H9 (cell line): ENCODE measurements at regions not wholly inside any gene's neighbourhood (a gene's known extent, or its start where the extent isn't known, plus 50 kb on each side); places are given as distances from the start of the nearest gene placed in this dataset.

Experiments used
- DNase-seq: peaks from one replicate; pipeline ENCODE4 v3.0.0-alpha.2; 2017
- H2AFZ ChIP-seq: one replicate; pipeline ENCODE4 v1.6.1; 2013; ENCODE audit warnings: mild to moderate bottlenecking, low read length, control low read depth, moderate library complexity
- H2AK5ac ChIP-seq: 2 replicates; pipeline ENCODE4 v1.6.1; 2013; ENCODE audit warnings: low read length, control low read depth, mixed read lengths; ENCODE audit not compliant: insufficient read length
- H2BK120ac ChIP-seq: one replicate; pipeline ENCODE4 v1.6.1; 2013; ENCODE audit warnings: low read depth, mild to moderate bottlenecking, low read length, control low read depth, inconsistent platforms; ENCODE audit not compliant: poor library complexity, severe bottlenecking
- H2BK12ac ChIP-seq: 2 replicates; pipeline ENCODE4 v1.6.1; 2013; ENCODE audit warnings: low read length, control low read depth, mixed read lengths, low read depth; ENCODE audit not compliant: insufficient read length
- H2BK15ac ChIP-seq: 2 replicates; pipeline ENCODE4 v1.6.1; 2013; ENCODE audit warnings: low read depth, low read length, control low read depth
- H2BK20ac ChIP-seq: one replicate; pipeline ENCODE4 v1.6.1; 2013; ENCODE audit warnings: low read depth, mild to moderate bottlenecking, low read length, control low read depth, inconsistent platforms; ENCODE audit not compliant: poor library complexity, severe bottlenecking
- H2BK5ac ChIP-seq: 2 replicates; pipeline ENCODE4 v1.6.1; 2013; ENCODE audit warnings: low read length, control low read depth, mixed read lengths; ENCODE audit not compliant: insufficient read length
- H3K14ac ChIP-seq: 2 replicates; pipeline ENCODE4 v1.6.1; 2013; ENCODE audit warnings: low read length, control low read depth; ENCODE audit not compliant: insufficient read depth
- H3K18ac ChIP-seq: 2 replicates; pipeline ENCODE4 v1.6.1; 2013; ENCODE audit warnings: low read depth, mild to moderate bottlenecking, mixed read lengths, low read length, control low read depth; ENCODE audit not compliant: insufficient read length
- H3K23ac ChIP-seq: 2 replicates; pipeline ENCODE4 v1.6.1; 2013; ENCODE audit warnings: low read length, control low read depth, mixed read lengths, low read depth; ENCODE audit not compliant: insufficient read length
- H3K23me2 ChIP-seq: 2 replicates; pipeline ENCODE4 v1.6.1; 2013; ENCODE audit warnings: low read depth, mild to moderate bottlenecking, mixed read lengths, low read length, control low read depth; ENCODE audit not compliant: insufficient read length, poor library complexity, severe bottlenecking
- H3K27ac ChIP-seq: 2 replicates; pipeline ENCODE4 v1.5.1; 2013; ENCODE audit warnings: low read length, control low read depth, mixed read lengths, low read depth; ENCODE audit not compliant: insufficient read length
- H3K27me3 ChIP-seq: 2 replicates; pipeline ENCODE4 v1.6.1; 2013; ENCODE audit warnings: low read length, control low read depth, inconsistent platforms; ENCODE audit not compliant: insufficient read depth
- H3K4ac ChIP-seq: 2 replicates; pipeline ENCODE4 v1.6.1; 2013; ENCODE audit warnings: low read depth, mild to moderate bottlenecking, control low read depth, inconsistent platforms, low read length, moderate library complexity
- H3K4me1 ChIP-seq: 2 replicates; pipeline ENCODE4 v1.6.1; 2013; ENCODE audit warnings: low read length, control low read depth, inconsistent platforms; ENCODE audit not compliant: insufficient read depth
- H3K4me2 ChIP-seq: 2 replicates; pipeline ENCODE4 v1.6.1; 2013; ENCODE audit warnings: low read length, control low read depth, mixed read lengths; ENCODE audit not compliant: insufficient read length, insufficient read depth
- H3K56ac ChIP-seq: 2 replicates; pipeline ENCODE4 v1.6.1; 2013; ENCODE audit warnings: low read depth, mild to moderate bottlenecking, mixed read lengths, low read length, control low read depth; ENCODE audit not compliant: insufficient read length
- H3K79me1 ChIP-seq: 2 replicates; pipeline ENCODE4 v1.6.1; 2013; ENCODE audit warnings: low read depth, mild to moderate bottlenecking, moderate library complexity, low read length, control low read depth, inconsistent platforms; ENCODE audit not compliant: insufficient read depth, poor library complexity, severe bottlenecking
- H3K79me2 ChIP-seq: 2 replicates; pipeline ENCODE4 v1.6.1; 2013; ENCODE audit warnings: low read length, control low read depth, inconsistent platforms; ENCODE audit not compliant: insufficient read depth
- H3K9ac ChIP-seq: 2 replicates; pipeline ENCODE4 v1.6.1; 2013; ENCODE audit warnings: low read length, control low read depth, mixed read lengths; ENCODE audit not compliant: insufficient read length; ENCODE audit errors: extremely low read depth
- H3K9me3 ChIP-seq: one replicate; pipeline ENCODE4 v1.6.1; 2013; ENCODE audit warnings: low read depth, low read length, inconsistent platforms; ENCODE audit not compliant: control insufficient read depth
- H3T11ph ChIP-seq: one replicate; pipeline ENCODE4 v1.6.1; 2013; ENCODE audit warnings: mild to moderate bottlenecking, low read length, control low read depth, inconsistent platforms
- H4K20me1 ChIP-seq: one replicate; pipeline ENCODE4 v1.6.1; 2013; ENCODE audit not compliant: control insufficient read depth, insufficient read length, insufficient read depth
- H4K5ac ChIP-seq: 2 replicates; pipeline ENCODE4 v1.6.1; 2013; ENCODE audit warnings: low read depth, mild to moderate bottlenecking, mixed read lengths, low read length, control low read depth; ENCODE audit not compliant: insufficient read length
- H4K8ac ChIP-seq: replicated peaks from 2 replicates; pipeline ENCODE4 v1.6.1; 2013; ENCODE audit warnings: low read length, control low read depth, mixed read lengths, low read depth; ENCODE audit not compliant: insufficient read length
- H4K91ac ChIP-seq: 2 replicates; pipeline ENCODE4 v1.6.1; 2013; ENCODE audit warnings: low read depth, mild to moderate bottlenecking, moderate library complexity, mixed read lengths, low read length, control low read depth; ENCODE audit not compliant: insufficient read length
- H3K27ac Mint-ChIP-seq, 3 experiments: 2 replicates in 2 of 3; 3 replicates in 1 of 3; pipeline ENCODE4 v1.8.0; 2020 to 2021; ENCODE audit warnings: mixed read lengths in 3 of 3, mild to moderate bottlenecking in 1 of 3, moderate library complexity in 1 of 3
- H3K27me3 Mint-ChIP-seq: 2 replicates; pipeline ENCODE4 v1.8.0; 2021; ENCODE audit warnings: low read depth, mild to moderate bottlenecking, moderate library complexity, mixed read lengths
- H3K36me3 Mint-ChIP-seq, 3 experiments: 2 replicates in 2 of 3; 3 replicates in 1 of 3; pipeline ENCODE4 v1.8.0; 2020 to 2021; ENCODE audit warnings: low read depth in 3 of 3, mixed read lengths in 3 of 3; ENCODE audit not compliant: insufficient read depth in 1 of 3
- H3K4me1 Mint-ChIP-seq, 2 experiments: 2 replicates each; pipeline ENCODE4 v1.8.0; 2020; ENCODE audit warnings: mixed read lengths in 2 of 2
- H3K4me3 Mint-ChIP-seq, 2 experiments: 2 replicates in 1 of 2; 3 replicates in 1 of 2; pipeline ENCODE4 v1.8.0; 2020 to 2021; ENCODE audit warnings: mild to moderate bottlenecking in 2 of 2, mixed read lengths in 2 of 2, moderate library complexity in 1 of 2
- H3K9me3 Mint-ChIP-seq, 2 experiments: 2 replicates in 1 of 2; 3 replicates in 1 of 2; pipeline ENCODE4 v1.8.0; 2020; ENCODE audit warnings: mild to moderate bottlenecking in 2 of 2, mixed read lengths in 2 of 2, moderate library complexity in 1 of 2
- WGBS: extraction: QIAGEN DNeasy Blood & Tissue Kit; methylation state at CpG from one replicate; pipeline ENCODE4 v1.1.7; 2013; ENCODE audit warnings: missing lambda C conversion rate, low lambda C conversion rate, mixed read lengths; ENCODE audit not compliant: insufficient read length; ENCODE audit errors: extremely low coverage; 5-methylcytosine and 5-hydroxymethylcytosine counted together
- TF ChIP-seq, protein P1 (sequence below): fragments of 200-600 bp; sonication (generic); conservative IDR thresholded peaks from 3 replicates; pipeline ENCODE4 v1.8.0; 2021; ENCODE audit warnings: antibody characterized with exemption, mild to moderate bottlenecking

DNA sequence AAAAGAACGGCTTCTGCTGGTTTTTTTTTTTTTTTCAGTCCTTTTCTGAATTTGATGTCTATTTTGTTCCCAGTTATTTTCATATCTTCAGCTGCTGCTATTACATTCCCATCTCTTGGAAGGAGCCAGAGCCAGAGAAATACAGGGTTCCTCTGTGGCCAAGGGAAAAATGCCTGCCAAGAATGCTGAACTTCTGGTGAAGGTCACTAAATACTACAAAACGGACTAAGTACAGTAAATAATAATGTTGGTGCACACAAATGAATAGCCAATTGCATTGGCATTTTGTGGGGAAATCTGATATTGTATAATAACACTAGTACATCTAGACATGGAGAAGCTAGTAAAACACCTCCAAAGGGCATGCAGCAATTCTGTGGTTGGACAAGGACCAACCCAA is 56.3 kb upstream of the ZEB1 start:
- Histone ChIP-seq H3K27ac (no peak overlapping the region), H2AK5ac (no peak overlapping the region), H3K23ac (no peak overlapping the region), H3K4me2 (no peak overlapping the region), H2AFZ (no peak overlapping the region), H3K9ac (no peak overlapping the region), H4K91ac (no peak overlapping the region), H3K79me2 (no peaks in the 10 kb centered on the region), H3K18ac (no peak overlapping the region), H3K27me3 (no peaks in the 10 kb centered on the region), H2BK120ac (no peak overlapping the region), H3K4ac (no peak overlapping the region), H3K23me2 (no peaks in the 10 kb centered on the region), H4K5ac (no peak overlapping the region), H3K14ac (no peak overlapping the region), H2BK20ac (no peak overlapping the region), H3K79me1 (no peaks in the 10 kb centered on the region), H4K20me1 (no peaks in the 10 kb centered on the region), H3K56ac (no peak overlapping the region), H2BK5ac (no peak overlapping the region), H3K4me1 (no peaks in the 10 kb centered on the region), H3T11ph (no peak overlapping the region), H2BK12ac (no peak overlapping the region), H4K8ac (no peak overlapping the region), H3K9me3 (no peaks in the 10 kb centered on the region), H2BK15ac (no peak overlapping the region)
- WGBS, result no CpG with 5 or more reads among the region's 2 CpGs
- Mint-ChIP-seq H3K27me3 (no peaks in the 10 kb centered on the region; the same call in 1 of the 2 replicates), H3K9me3 (no peaks in the 10 kb centered on the region), H3K27ac (no peak overlapping the region), H3K4me3 (no peak overlapping the region), H3K36me3 (no peaks in the 10 kb centered on the region), H3K4me1 (no peaks in the 10 kb centered on the region)
- TF ChIP-seq, protein P1, sequence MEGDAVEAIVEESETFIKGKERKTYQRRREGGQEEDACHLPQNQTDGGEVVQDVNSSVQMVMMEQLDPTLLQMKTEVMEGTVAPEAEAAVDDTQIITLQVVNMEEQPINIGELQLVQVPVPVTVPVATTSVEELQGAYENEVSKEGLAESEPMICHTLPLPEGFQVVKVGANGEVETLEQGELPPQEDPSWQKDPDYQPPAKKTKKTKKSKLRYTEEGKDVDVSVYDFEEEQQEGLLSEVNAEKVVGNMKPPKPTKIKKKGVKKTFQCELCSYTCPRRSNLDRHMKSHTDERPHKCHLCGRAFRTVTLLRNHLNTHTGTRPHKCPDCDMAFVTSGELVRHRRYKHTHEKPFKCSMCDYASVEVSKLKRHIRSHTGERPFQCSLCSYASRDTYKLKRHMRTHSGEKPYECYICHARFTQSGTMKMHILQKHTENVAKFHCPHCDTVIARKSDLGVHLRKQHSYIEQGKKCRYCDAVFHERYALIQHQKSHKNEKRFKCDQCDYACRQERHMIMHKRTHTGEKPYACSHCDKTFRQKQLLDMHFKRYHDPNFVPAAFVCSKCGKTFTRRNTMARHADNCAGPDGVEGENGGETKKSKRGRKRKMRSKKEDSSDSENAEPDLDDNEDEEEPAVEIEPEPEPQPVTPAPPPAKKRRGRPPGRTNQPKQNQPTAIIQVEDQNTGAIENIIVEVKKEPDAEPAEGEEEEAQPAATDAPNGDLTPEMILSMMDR, result no peak
- no peak for DNase-seq
